ENCODE measurements at regions not wholly inside any gene's neighbourhood (a gene's known extent, or its start where the extent isn't known, plus 50 kb on each side); places are given as distances from the start of the nearest gene placed in this dataset.

DNA sequence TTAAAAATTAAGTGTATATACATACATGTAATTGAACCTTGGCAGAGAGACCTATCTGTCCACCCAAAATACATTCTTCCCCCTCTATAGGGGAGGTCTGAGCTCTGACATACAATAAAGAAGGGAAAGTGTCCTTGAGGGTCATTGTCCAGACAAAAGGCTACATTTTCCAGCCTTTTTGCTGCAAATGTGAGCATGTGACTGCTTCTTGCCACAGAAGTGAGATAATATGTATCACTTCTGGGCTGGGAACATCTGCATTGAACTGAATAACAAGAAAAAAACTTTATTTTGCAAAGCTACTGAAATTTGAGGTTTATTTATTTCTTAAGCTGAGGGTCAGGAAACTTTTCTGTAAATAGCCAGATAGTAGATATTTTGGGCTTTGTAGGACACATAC lies 131.3 kb downstream of the TBC1D30 start:
- TF ChIP-seq, protein P1, sequence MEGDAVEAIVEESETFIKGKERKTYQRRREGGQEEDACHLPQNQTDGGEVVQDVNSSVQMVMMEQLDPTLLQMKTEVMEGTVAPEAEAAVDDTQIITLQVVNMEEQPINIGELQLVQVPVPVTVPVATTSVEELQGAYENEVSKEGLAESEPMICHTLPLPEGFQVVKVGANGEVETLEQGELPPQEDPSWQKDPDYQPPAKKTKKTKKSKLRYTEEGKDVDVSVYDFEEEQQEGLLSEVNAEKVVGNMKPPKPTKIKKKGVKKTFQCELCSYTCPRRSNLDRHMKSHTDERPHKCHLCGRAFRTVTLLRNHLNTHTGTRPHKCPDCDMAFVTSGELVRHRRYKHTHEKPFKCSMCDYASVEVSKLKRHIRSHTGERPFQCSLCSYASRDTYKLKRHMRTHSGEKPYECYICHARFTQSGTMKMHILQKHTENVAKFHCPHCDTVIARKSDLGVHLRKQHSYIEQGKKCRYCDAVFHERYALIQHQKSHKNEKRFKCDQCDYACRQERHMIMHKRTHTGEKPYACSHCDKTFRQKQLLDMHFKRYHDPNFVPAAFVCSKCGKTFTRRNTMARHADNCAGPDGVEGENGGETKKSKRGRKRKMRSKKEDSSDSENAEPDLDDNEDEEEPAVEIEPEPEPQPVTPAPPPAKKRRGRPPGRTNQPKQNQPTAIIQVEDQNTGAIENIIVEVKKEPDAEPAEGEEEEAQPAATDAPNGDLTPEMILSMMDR (IDR thresholded peaks at IDR 0.05; ENCODE audit: poor library complexity) = no peak
- no peak for TF ChIP-seq EZH2 (IDR thresholded peaks at IDR 0.05; ENCODE audit: borderline replicate concordance)
- no peak for TF ChIP-seq EZH2phosphoT487 (IDR thresholded peaks at IDR 0.05; ENCODE audit: low read depth, severe bottlenecking, unreplicated experiment)

Measured in hepatocyte (in vitro differentiated cells).